ENCODE measurements at regions not wholly inside any gene's neighbourhood (a gene's known extent, or its start where the extent isn't known, plus 50 kb on each side); places are given as distances from the start of the nearest gene placed in this dataset.

DNA sequence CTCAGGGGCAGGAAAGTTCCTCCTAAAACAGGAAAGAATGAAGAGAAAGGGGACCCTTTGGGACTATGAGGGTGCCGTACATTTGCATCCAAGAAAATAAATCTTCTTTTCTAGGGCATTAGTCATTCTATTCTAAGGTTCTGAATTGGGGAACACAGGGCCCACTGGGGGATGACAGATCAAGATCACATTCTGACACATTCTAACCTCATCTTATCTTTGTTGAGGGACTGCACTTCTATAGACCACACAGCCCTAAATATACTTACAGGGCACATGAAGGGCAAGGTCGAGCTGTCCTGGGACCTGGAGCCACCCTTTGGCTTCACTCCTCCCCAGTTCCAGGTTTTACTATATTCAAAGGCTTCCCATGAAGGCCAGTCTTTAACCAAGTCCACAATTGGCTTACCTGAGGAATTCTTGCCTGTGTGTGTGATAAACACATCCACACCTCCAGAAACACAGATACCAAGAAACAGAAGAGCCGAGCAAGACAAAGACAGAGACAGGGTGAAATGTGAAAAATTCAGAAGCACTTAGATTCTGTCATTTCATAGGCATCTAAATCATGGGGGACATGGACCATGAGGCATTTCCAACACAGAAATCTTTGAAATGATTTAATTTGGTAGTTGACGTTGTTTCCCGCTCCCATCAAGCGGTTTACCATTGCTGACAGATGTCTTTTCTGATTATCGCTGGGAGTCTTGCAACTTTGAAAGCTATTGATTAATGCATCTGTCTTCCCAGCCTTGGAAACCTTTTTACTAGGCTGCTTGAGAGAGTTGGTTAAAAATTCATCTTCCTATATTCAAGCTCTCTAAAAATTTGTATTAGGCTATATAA lies 75.8 kb downstream of the CCDC71L start:
- TF ChIP-seq ZBTB7A (IDR thresholded peaks at IDR 0.05; ENCODE audit: low read depth): no peak
- TF ChIP-seq EP300 (IDR thresholded peaks at IDR 0.05; ENCODE audit: borderline replicate concordance): no peak
- no peak for TF ChIP-seq USF1 (IDR thresholded peaks at IDR 0.05)
- TF ChIP-seq NFIC (IDR thresholded peaks at IDR 0.05): no peak
- TF ChIP-seq EGR1 (IDR thresholded peaks at IDR 0.05): no peak
- TF ChIP-seq YY1 (IDR thresholded peaks at IDR 0.05; ENCODE audit: low read depth): no peak
- TF ChIP-seq FOXM1 (IDR thresholded peaks at IDR 0.05; ENCODE audit: borderline replicate concordance, low read depth): no peak
- TF ChIP-seq TCF12 (IDR thresholded peaks at IDR 0.05; ENCODE audit: low read depth): no peak
- TF ChIP-seq REST (IDR thresholded peaks at IDR 0.05; ENCODE audit: low read depth): no peak
- TF ChIP-seq CEBPB (IDR thresholded peaks at IDR 0.05): no peak
- TF ChIP-seq TAF1 (IDR thresholded peaks at IDR 0.05; ENCODE audit: low read depth): no peak
- no peak for TF ChIP-seq RAD21 (IDR thresholded peaks at IDR 0.05; ENCODE audit: low read depth)
- TF ChIP-seq, protein P1, sequence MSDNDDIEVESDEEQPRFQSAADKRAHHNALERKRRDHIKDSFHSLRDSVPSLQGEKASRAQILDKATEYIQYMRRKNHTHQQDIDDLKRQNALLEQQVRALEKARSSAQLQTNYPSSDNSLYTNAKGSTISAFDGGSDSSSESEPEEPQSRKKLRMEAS (IDR thresholded peaks at IDR 0.05): no peak
- TF ChIP-seq TEAD4 (IDR thresholded peaks at IDR 0.05): no peak
- no peak for TF ChIP-seq CREB1 (IDR thresholded peaks at IDR 0.05; ENCODE audit: low read depth)

DNA sequence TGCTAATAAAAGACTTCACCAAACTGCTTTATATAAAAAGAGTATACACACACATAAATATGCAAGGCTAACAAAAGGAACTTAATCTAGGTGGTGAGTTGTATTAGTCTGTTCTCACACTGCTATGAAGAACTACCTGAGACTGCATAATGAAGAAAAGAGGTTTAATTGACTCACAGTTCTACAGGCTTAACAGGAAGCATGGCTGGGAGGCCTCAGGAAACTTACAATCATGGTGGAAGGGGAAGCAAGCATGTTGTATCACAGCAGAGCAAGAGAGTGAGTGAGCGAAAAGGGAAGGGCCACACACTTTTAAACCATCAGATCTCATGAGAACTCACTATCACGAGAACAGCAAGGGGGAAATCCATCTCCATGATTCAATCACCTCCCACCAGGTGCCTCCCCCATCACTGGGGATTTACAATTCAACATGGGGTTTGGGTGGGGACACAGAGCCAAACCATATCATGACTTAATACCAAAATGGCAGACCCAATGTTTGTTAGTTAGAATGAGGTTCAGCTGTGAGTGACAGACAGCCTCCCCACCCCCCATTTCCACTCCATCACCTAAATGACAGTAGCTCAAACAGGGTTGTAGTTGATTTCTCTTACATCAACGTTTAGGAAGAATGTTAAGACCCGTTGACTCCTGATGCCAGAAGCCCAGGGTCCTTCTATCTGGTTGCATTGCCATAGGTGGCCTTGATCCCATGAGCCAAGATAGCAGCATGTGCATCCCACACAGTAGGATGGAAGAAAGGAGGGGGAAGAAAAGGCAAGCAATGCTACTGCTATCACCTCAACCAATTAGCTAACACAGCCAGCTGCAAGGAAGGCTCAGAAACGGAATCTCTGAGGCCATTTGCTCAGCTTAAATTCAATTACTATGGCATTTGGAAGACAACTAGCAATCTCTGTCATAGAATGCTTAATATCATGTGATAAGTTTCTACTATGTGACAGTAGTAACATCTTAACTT lies 77.0 kb downstream of the CCDC71L start:
- TF ChIP-seq ZBTB7A (IDR thresholded peaks at IDR 0.05; ENCODE audit: low read depth) (no peak), TAF1 (IDR thresholded peaks at IDR 0.05; ENCODE audit: low read depth) (no peak), REST (IDR thresholded peaks at IDR 0.05; ENCODE audit: low read depth) (no peak), NFIC (IDR thresholded peaks at IDR 0.05) (no peak), RAD21 (IDR thresholded peaks at IDR 0.05; ENCODE audit: low read depth) (no peak), CEBPB (IDR thresholded peaks at IDR 0.05) (no peak), TEAD4 (IDR thresholded peaks at IDR 0.05) (no peak), TCF12 (IDR thresholded peaks at IDR 0.05; ENCODE audit: low read depth) (no peak), FOXM1 (IDR thresholded peaks at IDR 0.05; ENCODE audit: borderline replicate concordance, low read depth) (no peak), YY1 (IDR thresholded peaks at IDR 0.05; ENCODE audit: low read depth) (no peak), EGR1 (IDR thresholded peaks at IDR 0.05) (no peak), USF1 (IDR thresholded peaks at IDR 0.05) (no peak), EP300 (IDR thresholded peaks at IDR 0.05; ENCODE audit: borderline replicate concordance) (no peak)
- TF ChIP-seq, protein P1 (IDR thresholded peaks at IDR 0.05): no peak

DNA sequence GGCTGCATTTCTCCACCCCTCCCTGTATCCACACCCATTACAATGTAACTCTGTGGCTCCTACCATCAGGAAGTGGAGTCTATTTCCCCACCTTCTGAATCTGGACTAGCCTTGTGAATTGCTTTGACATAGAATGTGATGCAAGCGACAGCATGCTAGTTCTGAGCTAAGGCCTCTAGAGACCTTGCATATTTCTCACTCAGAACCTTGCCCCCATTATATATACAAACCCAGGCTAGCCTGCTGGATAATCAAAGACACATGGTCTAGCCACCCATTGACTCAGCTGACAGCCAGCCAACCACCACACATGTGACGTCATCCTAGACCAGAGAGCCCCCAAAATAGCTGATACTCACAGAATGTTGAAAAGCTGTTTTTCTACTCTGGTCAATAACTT lies 77.9 kb downstream of the CCDC71L start:
- TF ChIP-seq CREB1 (IDR thresholded peaks at IDR 0.05; ENCODE audit: low read depth) (no peak), EP300 (IDR thresholded peaks at IDR 0.05; ENCODE audit: borderline replicate concordance) (no peak), USF1 (IDR thresholded peaks at IDR 0.05) (no peak), EGR1 (IDR thresholded peaks at IDR 0.05) (no peak), TAF1 (IDR thresholded peaks at IDR 0.05; ENCODE audit: low read depth) (no peak), FOXM1 (IDR thresholded peaks at IDR 0.05; ENCODE audit: borderline replicate concordance, low read depth) (no peak), ZBTB7A (IDR thresholded peaks at IDR 0.05; ENCODE audit: low read depth) (no peak), TEAD4 (IDR thresholded peaks at IDR 0.05) (no peak), RAD21 (IDR thresholded peaks at IDR 0.05; ENCODE audit: low read depth) (no peak)
- TF ChIP-seq, protein P1 (IDR thresholded peaks at IDR 0.05): no peak

GRCh38 chr7:106582365-106582764 lies 78.6 kb downstream of the CCDC71L start:
- TF ChIP-seq, protein P1 (IDR thresholded peaks at IDR 0.05): no peak
- TF ChIP-seq REST (IDR thresholded peaks at IDR 0.05; ENCODE audit: low read depth) (no peak), CEBPB (IDR thresholded peaks at IDR 0.05) (no peak), ZBTB7A (IDR thresholded peaks at IDR 0.05; ENCODE audit: low read depth) (no peak), TCF12 (IDR thresholded peaks at IDR 0.05; ENCODE audit: low read depth) (no peak), TAF1 (IDR thresholded peaks at IDR 0.05; ENCODE audit: low read depth) (no peak), FOXM1 (IDR thresholded peaks at IDR 0.05; ENCODE audit: borderline replicate concordance, low read depth) (no peak), TEAD4 (IDR thresholded peaks at IDR 0.05) (no peak), EP300 (IDR thresholded peaks at IDR 0.05; ENCODE audit: borderline replicate concordance) (no peak), NFIC (IDR thresholded peaks at IDR 0.05) (no peak), YY1 (IDR thresholded peaks at IDR 0.05; ENCODE audit: low read depth) (no peak), RAD21 (IDR thresholded peaks at IDR 0.05; ENCODE audit: low read depth) (no peak)
